Lower lobe of right lung (tissue), 2 donors: ENCODE measurements at regions not wholly inside any gene's neighbourhood (a gene's known extent, or its start where the extent isn't known, plus 50 kb on each side); places are given as distances from the start of the nearest gene placed in this dataset.

Source experiments
- ATAC-seq, 2 donors: fragments of 200-7000 bp; cut with Tn5 transposase; one replicate each; pipeline ENCODE4 v1.9.1; 2020 to 2022; ENCODE audit warnings: mild to moderate bottlenecking in 2 of 2, moderate library complexity in 2 of 2
- DNase-seq: peaks from one replicate; pipeline ENCODE4 v3.0.0-alpha.2; 2020
- H3K27ac ChIP-seq: fragments of 200-600 bp; one replicate; pipeline ENCODE4 v1.8.0; 2022
- H3K27me3 ChIP-seq: fragments of 200-600 bp; one replicate; pipeline ENCODE4 v1.8.0; 2022; ENCODE audit warnings: low read depth
- H3K36me3 ChIP-seq: fragments of 200-600 bp; one replicate; pipeline ENCODE4 v1.8.0; 2022; ENCODE audit warnings: mild to moderate bottlenecking
- H3K4me1 ChIP-seq: fragments of 200-600 bp; one replicate; pipeline ENCODE4 v1.8.0; 2022
- H3K4me3 ChIP-seq: fragments of 200-600 bp; one replicate; pipeline ENCODE4 v1.8.0; 2022; ENCODE audit warnings: mild to moderate bottlenecking
- H3K9me3 ChIP-seq: fragments of 200-600 bp; one replicate; pipeline ENCODE4 v1.8.0; 2022
- intact Hi-C: fragments of 100-400 bp; cut with DNase I; formaldehyde crosslinking; loops from one replicate; pipeline ENCODE4 v1.11.0; 2022
- TF ChIP-seq, protein P1 (sequence below): fragments of 200-600 bp; IDR thresholded peaks from one replicate; pipeline ENCODE4 v1.8.0; 2022; ENCODE audit warnings: antibody characterized with exemption, mild to moderate bottlenecking
- donor health status: DM: no; HTN: yes; CAD: no; lungs with severe emphysema.

DNA sequence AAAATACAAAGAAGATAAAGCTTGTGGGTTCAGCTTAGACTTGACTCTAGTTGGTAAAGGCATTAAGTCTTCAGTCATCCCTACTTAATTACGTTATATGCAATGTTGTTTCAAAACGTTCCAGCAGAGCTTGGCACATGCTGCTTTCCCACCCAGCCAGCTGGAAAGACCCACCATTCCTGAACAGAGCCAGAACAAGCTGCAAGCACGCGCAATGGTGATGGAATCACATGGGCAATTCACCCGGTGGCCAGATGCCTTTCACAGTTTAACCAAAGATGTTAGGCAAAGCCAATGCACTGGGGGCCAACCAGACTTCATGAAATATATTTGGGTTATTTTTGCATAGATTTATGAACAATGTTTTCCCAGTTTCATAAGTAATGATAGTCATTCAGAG lies 123.4 kb upstream of the CDH20 start:
- H3K4me1 ChIP-seq, result no peaks in the 10 kb centered on the region
- no peaks in the 10 kb centered on the region for H3K36me3 ChIP-seq
- DNase-seq (no peak), ATAC-seq (no peak)
- no peaks in the 10 kb centered on the region for H3K27me3 ChIP-seq
- TF ChIP-seq, protein P1, sequence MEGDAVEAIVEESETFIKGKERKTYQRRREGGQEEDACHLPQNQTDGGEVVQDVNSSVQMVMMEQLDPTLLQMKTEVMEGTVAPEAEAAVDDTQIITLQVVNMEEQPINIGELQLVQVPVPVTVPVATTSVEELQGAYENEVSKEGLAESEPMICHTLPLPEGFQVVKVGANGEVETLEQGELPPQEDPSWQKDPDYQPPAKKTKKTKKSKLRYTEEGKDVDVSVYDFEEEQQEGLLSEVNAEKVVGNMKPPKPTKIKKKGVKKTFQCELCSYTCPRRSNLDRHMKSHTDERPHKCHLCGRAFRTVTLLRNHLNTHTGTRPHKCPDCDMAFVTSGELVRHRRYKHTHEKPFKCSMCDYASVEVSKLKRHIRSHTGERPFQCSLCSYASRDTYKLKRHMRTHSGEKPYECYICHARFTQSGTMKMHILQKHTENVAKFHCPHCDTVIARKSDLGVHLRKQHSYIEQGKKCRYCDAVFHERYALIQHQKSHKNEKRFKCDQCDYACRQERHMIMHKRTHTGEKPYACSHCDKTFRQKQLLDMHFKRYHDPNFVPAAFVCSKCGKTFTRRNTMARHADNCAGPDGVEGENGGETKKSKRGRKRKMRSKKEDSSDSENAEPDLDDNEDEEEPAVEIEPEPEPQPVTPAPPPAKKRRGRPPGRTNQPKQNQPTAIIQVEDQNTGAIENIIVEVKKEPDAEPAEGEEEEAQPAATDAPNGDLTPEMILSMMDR, result no peak
- H3K4me3 ChIP-seq, result no peak overlapping the region
- intact Hi-C loops, result no loop called here
- H3K9me3 ChIP-seq, result no peaks in the 10 kb centered on the region
- H3K27ac ChIP-seq, result no peak overlapping the region

DNA sequence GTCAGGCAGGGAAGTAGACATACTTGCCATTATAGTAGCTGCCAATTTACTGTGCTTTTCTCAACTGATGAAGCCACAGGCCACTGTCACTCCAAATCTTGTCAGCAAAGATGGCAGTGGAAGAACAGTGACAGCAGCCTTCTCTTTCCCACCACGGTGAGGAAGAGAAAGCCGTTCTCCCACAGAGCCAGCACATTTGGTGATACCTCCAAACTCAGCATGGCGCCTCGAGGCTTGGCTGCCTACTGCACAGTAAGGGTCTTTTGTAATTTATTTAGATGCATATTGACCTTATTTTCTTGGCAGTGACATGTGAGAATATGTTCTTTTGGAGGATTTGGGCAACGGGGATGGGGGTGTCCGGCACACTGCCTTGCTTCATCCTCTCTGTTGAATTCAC lies 117.2 kb upstream of the CDH20 start:
- Histone ChIP-seq H3K9me3 (no peaks in the 10 kb centered on the region), H3K36me3 (no peaks in the 10 kb centered on the region), H3K4me3 (no peak overlapping the region), H3K27me3 (no peaks in the 10 kb centered on the region), H3K4me1 (no peaks in the 10 kb centered on the region), H3K27ac (no peak overlapping the region)
- ATAC-seq (no peak), DNase-seq (no peak)
- intact Hi-C loops, result no loop called here
- TF ChIP-seq, protein P1, result no peak

DNA sequence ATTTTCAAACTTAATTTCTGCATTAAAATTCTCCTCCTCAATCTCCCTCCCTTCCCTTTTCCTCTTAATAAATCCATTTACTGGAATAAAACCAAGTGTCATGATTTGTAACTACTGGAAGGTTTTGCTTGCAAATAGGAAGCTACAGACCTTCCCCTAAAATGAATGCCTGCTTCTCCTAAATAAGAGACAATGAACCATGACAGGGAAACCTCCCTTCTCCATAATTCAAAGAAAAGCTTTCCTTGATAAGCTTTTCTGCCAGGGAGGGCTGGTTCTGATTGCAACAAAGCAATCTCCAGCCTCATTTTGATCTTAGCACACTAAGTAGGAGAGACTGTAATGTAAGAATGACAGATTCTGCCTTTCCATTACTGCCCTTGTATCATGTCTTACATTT lies 111.0 kb upstream of the CDH20 start:
- no peaks in the 10 kb centered on the region for H3K9me3 ChIP-seq
- H3K4me3 ChIP-seq, result no peak overlapping the region
- H3K27me3 ChIP-seq, result no peaks in the 10 kb centered on the region
- H3K4me1 ChIP-seq, result no peaks in the 10 kb centered on the region
- no peak for DNase-seq
- no peaks in the 10 kb centered on the region for H3K36me3 ChIP-seq
- intact Hi-C loops, result no loop called here
- TF ChIP-seq, protein P1, result no peak
- no peak for ATAC-seq
- H3K27ac ChIP-seq, result no peak overlapping the region

DNA sequence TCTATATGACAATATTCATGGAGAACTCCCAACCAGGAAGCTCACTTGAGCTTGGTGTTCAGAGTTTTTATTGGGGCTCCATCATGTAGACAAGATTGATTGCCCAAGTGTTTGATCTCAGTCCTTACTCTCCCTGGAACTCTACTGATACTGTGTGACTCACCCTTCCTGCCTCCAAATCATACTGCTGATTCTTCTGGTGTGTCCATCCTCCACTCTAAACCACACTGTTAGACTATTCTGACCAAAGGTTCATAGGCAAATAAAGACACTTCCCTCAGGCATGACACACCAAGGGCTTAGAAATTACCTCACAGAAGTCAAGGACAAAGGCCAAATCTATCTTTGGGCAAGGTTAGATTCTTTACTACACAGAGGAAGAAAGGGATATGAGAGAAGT lies 107.9 kb upstream of the CDH20 start:
- intact Hi-C loops, result no loop called here
- ATAC-seq, result no peak

DNA sequence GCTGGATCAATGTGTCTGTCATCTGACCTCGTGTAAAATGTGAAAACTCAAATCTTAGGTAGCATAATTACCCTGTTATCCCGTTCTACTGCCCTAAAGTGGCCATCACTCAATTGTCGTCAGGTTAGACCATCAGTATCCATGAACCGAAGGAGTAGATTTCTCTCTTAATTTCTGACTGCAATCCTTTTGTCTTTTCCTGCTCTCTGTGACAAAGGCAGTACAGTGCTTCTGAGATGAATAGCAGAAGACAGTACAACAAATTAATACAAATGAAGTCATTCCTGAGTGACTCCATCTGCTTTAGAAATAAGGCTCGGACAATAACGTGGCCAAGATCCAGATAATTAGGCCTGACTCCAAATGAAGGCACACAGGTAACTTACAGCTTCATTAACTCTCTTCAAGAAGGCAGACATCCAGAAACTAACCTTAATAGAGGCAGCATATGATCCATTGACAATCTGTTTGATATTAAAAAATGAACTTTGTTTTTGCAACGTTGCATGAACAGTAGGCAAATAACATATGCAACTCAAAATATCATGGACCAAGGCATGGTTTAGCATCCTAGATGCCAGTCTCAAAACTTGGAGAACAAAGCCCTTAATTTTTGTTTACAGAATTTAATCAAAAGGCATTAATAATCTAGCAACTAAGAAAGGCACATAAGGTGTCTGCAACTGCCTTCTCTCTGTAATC lies 96.7 kb upstream of the CDH20 start:
- TF ChIP-seq, protein P1, result no peak
- ATAC-seq, result no peak
- no peaks in the 10 kb centered on the region for H3K9me3 ChIP-seq
- no peak overlapping the region for H3K27ac ChIP-seq
- H3K36me3 ChIP-seq, result no peaks in the 10 kb centered on the region
- intact Hi-C loops, result no loop called here
- no peaks in the 10 kb centered on the region for H3K4me1 ChIP-seq
- no peaks in the 10 kb centered on the region for H3K27me3 ChIP-seq
- no peak overlapping the region for H3K4me3 ChIP-seq
- no peak for DNase-seq

More for the DNA sequence above, 107.9 kb upstream of the CDH20 start:
- Histone ChIP-seq H3K27ac (no peak overlapping the region), H3K27me3 (no peaks in the 10 kb centered on the region), H3K4me1 (no peaks in the 10 kb centered on the region), H3K36me3 (no peaks in the 10 kb centered on the region), H3K4me3 (no peak overlapping the region), H3K9me3 (no peaks in the 10 kb centered on the region)
- DNase-seq, result no peak
- TF ChIP-seq, protein P1, result no peak
